Dermis blood vessel endothelial cell (primary cell): ENCODE measurements at regions not wholly inside any gene's neighbourhood (a gene's known extent, or its start where the extent isn't known, plus 50 kb on each side); places are given as distances from the start of the nearest gene placed in this dataset.

Source experiments
- DNase-seq: peaks from one replicate; pipeline ENCODE4 v3.0.0; 2010

GRCh38 chr11:134522782-134523570 lies 110.9 kb upstream of the B3GAT1 start:
- no peak for DNase-seq

- DNase-seq = no peak
Observed at GRCh38 chr11:134521452-134522289, 109.6 kb upstream of the B3GAT1 start.

- DNase-seq = no peak
Observed at GRCh38 chr11:134521001-134521400, 109.0 kb upstream of the B3GAT1 start.

GRCh38 chr11:134519788-134520187 lies 107.7 kb upstream of the B3GAT1 start:
- no peak for DNase-seq

- DNase-seq = no peak
Observed at GRCh38 chr11:134519390-134519750, 107.3 kb upstream of the B3GAT1 start.

GRCh38 chr11:134518616-134519389 lies 106.8 kb upstream of the B3GAT1 start:
- no peak for DNase-seq

GRCh38 chr11:134517621-134518293 lies 105.7 kb upstream of the B3GAT1 start:
- DNase-seq = no peak

GRCh38 chr11:134517115-134517514 lies 105.1 kb upstream of the B3GAT1 start:
- DNase-seq = no peak

- DNase-seq = no peak
Observed at GRCh38 chr11:134516529-134516928, 104.5 kb upstream of the B3GAT1 start.

GRCh38 chr11:134515081-134515960 lies 103.3 kb upstream of the B3GAT1 start:
- DNase-seq = no peak

GRCh38 chr11:134514354-134514951 lies 102.4 kb upstream of the B3GAT1 start:
- DNase-seq = no peak

- no peak for DNase-seq
Observed at GRCh38 chr11:134513585-134514120, 101.6 kb upstream of the B3GAT1 start.

- no peak for DNase-seq
Observed at GRCh38 chr11:134512571-134513538, 100.8 kb upstream of the B3GAT1 start.

- DNase-seq = no peak
Observed at GRCh38 chr11:134512061-134512460, 100.0 kb upstream of the B3GAT1 start.

- DNase-seq = no peak
Observed at GRCh38 chr11:134511255-134511654, 99.2 kb upstream of the B3GAT1 start.

- no peak for DNase-seq
Observed at GRCh38 chr11:134510233-134511040, 98.4 kb upstream of the B3GAT1 start.

- DNase-seq = peak; percentile 6
Observed at GRCh38 chr11:134509381-134510232, 97.6 kb upstream of the B3GAT1 start.
